Hindlimb muscle (tissue), 1 donor: ENCODE measurements at regions not wholly inside any gene's neighbourhood (a gene's known extent, or its start where the extent isn't known, plus 50 kb on each side); places are given as distances from the start of the nearest gene placed in this dataset.
"Not testable (repeated sequence)": the region's sequence is repeated elsewhere in the genome, so short reads cannot be mapped to it uniquely, and the experiment has no call there.

Source experiments
- DNase-seq: peaks from one replicate; pipeline ENCODE4 v3.0.0-alpha.2; 2013

DNA sequence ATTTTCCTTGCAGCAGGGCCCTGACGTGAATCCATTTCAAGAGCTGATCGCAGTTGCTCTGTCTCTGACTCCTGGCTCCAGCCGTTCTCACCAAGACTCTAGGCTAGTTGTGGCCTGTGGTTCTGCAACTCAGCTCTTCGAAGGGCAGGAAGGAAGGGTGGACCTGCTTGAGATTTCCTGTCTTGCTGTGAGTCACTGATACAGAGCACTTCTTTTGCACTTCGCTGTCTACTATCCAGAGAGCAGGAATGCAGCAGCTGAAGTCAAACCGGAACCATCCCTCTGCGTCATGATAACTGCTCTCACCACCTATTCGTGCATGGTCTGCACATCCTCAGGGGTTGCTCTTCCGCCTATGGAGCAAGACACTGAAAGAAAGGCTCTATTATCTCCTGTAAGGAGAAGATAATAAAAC lies 59.7 kb downstream of the RAP2B start:
- peak; percentile 58 for DNase-seq

DNA sequence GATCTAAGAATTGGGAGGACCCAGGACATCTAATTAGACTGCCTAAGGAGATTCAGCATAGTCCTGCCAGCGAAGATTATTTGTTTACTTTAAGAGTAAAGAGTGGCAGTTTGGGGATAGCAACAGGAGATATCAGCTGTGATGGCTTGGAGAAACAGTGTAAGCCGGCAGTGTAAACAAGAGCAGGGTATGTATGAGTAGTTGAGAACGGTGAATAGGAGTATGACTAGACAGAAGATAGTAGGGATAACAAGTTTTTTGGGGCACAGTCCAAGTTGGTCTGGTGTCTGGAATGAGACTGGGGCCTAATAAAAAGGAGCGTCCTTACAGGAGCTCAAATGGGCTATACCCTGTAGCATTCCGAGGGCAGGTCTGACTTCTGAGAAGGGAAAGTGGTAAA lies 64.9 kb downstream of the RAP2B start:
- DNase-seq = not testable (repeated sequence)

DNA sequence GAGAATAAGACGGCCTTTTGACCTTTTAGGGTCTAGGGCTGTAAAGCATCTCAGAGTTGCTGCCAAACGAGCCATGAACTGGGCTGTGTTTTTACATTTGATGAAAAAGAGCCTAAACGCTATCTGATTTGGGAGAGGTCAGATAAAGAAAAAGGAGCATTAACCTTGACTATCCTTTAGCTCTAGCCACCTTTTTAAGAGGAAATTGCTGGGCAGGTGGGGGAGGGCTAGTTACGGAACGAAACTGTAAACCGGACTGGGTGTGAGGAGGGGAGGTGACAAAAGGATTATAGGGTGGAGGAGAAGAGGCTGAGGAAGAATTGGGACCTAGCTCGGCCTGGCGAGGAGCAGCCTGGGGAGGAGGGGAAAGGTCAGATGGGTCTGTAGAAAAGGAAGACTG lies 68.4 kb downstream of the RAP2B start:
- DNase-seq = not testable (repeated sequence)

DNA sequence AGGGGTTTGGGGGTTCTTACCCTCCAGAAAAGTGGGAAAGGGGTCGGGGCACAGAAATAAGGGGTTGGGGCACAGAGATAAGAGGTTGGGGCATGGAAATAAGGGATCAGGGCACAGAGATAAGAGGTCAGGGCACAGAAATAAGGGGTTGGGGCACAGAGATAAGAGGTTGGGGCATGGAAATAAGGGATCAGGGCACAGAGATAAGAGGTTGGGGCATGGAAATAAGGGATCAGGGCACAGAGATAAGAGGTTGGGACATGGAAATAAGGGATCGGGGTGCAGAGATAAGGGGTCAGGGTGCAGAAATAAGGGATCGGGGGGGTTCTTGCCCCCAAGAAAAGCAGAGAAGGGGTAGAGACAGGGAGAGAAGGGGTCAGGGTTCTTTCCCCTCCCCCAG lies 69.2 kb downstream of the RAP2B start:
- DNase-seq = not testable (repeated sequence)

DNA sequence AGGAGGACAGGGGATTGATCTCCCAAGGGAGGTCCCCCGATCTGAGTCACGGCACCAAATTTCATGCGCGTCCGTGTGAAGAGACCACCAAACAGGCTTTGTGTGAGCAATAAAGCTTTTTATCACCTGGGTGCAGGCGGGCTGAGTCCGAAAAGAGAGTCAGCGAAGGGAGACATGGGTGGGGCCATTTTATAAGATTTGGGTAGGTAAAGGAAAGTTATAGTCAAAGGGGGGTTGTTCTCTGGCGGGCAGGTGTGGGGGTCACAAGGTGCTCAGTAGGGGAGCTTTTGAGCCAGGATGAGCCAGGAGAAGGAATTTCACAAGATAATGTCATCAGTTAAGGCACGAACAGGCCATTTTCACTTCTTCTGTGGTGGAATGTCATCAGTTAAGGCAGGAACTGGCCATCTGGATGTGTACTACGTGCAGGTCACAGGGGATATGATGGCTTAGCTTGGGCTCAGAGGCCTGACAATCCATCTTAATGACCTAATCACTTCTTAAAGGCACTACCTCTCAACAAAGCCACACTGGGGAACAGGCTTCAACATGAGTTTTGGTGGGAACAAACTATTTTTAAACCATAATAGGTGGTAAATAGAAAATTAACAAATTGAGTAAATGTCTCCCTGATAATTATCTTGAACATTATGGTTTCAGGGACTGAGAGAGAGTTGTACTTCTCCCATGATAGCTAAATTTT lies 70.2 kb downstream of the RAP2B start:
- not testable (repeated sequence) for DNase-seq

DNA sequence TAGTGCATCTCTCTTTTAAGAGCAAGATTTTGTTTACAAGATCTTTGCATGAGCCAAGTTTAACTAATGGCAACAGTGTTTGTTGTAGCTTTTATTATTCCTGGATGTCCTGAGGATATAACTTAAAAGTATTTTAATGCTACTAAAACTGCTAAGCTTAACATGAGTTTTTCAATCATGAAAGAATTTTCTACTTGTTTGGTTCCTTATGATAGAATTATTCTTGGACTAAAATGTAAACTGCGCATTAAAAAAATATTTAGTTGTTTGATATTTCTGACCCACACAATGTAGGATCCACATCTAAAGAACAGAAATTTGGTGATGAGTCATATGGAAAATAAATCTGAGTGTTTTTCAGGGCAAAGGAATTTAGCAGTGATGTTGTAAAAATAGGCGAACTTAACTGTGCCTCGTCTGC lies 70.8 kb downstream of the RAP2B start:
- no peak for DNase-seq

DNA sequence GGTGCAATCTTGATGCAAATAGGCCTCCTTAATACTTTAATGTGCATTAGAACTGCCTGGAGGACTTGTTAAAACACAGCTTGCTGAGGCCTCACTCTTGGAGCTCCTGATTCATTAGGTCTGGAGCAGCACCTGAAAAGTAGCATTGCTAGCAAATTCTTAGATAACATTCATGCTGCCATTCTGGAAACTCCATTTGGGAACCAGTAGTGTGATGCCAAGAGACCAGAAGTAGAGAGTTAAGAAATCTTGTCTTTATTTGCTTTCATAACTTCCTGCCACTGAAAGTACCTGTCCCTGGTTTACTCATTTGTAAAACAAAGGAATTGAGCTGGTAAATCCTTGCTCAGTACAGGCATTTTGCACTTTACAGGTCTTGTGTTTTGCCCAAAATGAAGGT lies 72.0 kb downstream of the RAP2B start:
- DNase-seq = no peak

DNA sequence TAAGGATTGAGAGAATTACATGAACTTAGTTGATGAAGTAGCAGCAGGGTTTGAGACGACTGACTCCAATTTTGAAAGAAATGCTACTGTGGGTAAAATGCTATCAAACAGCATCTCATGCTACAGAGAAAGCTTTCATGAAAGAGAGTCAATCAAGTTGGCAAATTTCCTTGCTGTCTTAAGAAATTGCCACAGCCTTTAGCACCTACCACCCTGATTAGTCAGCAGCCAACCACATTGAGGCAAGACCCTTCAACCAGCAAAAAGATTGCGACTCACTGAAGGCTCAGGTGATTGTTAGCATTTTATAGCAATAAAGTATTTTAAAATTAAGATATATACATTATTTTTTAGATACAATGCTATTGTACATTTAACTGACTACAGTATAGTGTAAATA lies 80.9 kb downstream of the RAP2B start:
- DNase-seq = no peak

DNA sequence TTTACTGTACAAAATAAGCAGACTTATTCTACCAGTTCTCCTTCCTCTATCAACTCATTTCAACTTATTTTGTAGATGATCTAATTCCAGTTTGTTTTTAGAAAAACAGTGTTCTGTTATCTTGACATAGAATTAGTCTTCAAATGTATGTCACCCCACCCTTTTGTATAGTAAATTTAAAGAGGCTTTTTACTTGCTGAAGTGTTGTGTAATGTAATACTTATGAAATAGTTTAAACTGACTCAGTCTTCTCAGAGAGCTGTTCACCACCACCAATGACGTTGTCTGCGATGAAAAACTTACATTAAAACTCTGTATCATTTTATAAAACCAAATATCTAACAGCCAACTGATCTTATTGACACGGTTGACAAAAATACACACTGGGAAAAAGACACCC lies 82.9 kb downstream of the RAP2B start:
- no peak for DNase-seq

DNA sequence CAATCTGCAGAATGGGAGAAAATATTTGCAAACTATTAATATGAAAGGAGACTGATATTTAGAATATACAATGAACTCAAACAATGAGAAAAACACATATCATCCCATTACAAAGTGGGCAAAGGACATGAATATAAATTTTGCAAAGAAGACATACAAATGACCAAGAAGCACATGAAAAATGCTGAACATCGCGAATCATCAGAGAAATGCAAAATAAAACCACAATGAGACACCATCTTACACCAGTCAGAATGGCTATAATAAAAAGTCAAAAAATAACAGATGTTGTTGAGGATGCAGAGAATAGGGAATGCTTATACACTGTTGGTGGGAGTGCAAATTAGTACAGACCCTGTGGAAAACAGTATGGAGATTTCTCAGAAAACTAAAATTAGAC lies 83.6 kb downstream of the RAP2B start:
- DNase-seq = no peak

DNA sequence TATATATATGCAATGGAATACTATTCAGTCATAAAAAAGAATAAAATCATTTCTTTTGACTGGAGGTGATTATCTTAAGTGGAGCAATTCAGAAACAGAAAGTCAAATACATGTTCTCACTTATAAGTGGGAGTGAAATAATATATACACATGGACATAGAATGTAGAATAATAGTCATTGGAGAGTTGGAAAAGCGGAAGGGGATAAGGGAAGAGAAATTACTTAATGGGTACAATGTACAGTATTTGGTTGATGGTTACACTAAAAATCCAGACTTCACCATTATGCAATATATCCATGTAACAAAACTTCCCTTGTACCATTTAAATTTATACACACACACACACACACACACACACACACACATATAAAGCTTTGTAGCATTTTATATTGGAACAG lies 84.3 kb downstream of the RAP2B start:
- DNase-seq = no peak

DNA sequence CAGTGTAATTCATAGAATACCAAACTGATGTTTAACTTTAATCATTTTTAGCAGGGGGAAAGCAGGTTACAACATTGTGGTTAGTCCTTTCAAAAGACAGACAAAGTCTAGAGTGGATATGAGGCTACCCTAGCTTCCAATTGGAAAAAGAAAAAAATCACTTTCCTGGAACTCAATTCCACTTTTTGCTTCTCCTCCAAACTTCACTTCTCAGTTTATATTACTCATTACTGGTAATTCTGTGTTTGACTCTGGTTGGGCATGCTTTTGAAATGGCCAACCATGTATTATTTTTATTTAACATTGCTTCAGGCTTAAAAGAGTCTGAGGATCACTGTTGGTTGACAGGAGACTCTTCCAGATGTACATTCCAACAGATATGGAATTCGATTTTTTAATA lies 84.8 kb downstream of the RAP2B start:
- DNase-seq = peak; percentile 46

DNA sequence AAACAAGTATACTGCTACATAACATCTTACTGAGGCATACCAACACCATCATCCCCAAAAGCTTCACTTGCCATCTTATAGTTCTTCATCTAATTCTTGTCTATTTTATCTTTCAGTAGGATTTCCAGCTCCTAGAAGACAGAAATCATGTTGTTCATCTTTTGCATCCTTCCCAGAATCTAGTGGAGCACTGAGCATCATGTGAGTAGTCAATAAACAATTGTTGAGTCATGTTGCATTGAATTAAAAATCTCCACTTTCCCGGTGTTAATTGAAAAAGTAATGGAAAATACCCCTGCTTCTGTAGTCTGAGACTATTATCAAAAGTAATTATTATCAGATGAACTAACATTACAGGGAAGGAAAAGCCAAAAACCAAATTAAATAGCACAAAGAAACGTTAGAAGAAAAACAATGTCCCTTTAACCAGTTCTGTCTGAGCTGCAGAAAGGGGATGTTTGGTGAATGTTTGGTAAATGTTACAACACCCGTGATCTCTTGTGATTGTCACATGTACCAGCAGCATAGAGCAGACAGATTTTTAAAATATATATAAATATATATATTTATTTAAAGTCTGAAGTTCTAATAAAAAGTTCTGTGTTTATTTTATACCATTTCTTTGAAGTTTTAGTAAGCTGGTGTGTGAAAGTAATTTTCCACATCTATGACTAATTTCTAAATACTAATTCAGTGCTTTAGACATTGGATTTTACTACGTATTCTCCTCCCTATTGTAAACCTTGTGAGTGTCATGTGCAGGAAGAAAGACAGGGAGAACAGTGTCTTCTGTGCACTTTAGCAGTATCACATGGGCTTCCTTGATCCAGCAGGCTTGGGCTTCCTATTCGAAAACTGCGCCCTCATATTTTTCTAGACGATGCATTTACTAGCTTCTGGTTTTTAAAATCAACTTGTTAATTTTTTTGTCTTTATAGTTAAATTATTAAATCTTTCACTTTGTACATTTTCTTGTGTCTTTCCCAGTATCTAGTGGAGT lies 85.6 kb downstream of the RAP2B start:
- no peak for DNase-seq

DNA sequence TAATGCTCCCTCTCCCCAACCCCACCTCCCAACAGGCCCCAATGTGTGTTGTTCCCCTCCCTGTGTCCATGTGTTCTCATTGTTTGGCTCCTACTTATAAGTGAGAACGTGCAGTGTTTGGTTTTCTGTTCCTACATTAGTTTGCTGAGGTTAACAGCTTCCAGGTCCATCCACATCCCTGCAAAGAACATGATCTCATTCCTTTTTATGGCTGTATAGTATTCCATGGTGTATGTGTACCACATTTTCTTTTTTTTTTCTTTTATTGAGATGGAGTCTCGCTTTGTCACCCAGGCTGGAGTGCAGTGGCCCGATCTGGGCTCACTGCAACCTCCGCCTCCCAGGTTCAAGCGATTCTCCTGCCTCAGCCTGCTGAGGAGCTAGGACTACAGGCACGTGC lies 86.8 kb downstream of the RAP2B start:
- DNase-seq = not testable (repeated sequence)

DNA sequence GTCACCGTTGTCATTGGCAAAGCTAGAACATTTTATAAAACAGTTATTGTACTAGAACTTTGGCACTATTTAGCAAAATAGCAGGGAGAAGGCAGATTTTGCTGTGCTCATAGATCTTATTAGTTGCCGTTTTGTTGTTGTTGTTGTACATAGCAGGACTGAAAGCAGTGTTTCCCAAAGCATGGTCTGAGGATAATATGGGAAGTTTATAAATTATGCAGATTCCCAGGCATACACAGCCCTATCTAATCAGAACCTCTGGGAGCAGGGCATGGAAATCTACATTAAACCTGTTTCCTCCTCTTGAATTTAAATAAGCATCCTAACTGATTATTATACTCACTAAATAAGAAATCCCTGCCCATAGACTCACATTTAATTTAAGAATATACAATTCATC lies 87.9 kb downstream of the RAP2B start:
- DNase-seq = no peak

DNA sequence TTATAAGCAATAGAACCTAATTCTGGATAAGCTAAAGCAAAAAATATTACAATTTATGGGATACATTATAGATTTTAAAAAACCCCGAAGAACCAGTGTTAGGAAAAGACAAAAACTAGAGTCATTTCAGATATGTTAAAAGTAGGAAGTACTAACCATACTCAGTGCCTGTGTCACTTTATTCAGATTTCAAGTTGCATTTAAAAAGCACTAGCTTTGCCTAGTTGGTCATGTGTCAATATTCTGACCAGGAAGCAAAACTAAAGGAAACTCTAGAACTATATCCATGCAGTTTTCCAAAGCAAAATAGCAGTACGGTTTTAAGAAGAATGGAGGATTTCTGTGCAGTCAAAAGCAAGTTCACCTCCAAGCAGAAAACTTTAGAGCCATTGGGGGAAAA lies 88.4 kb downstream of the RAP2B start:
- DNase-seq = no peak

DNA sequence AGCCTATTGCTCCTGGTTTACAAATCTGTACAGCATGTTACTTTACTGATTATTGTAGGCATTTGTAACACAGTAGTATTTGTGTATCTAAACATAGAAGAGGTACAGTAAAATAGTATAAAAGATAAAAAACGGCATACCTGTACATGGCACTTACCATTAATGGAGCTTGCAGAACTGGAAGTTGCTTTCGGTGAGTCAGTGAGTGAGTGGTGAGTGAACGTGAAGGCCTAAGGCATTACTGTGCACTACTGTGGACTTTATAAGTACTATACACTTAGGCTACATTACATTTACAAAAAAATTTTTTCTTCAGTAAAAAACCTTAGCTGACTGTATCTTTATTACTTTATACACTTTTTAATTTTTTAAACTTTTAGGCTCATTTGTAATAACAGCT lies 90.9 kb downstream of the RAP2B start:
- DNase-seq = no peak

DNA sequence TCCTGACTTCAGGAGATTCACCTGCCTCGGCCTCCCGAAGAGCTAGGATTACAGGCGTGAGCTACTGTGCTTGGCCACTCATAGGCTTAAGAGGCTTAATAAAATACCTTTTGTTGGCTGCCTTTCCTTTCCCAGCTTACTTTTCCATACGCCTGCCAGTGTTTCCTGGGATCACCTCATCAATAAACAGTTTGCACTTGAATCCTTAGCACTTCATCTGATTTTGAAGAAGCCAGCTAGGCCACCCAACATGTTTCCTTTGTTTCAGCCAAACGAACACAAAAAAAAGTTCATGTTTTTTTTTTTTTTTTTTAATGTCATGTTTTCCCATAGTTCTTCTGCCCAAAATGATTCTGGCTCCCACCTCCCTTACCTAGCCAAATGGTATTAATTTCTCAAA lies 92.3 kb downstream of the RAP2B start:
- DNase-seq = no peak

DNA sequence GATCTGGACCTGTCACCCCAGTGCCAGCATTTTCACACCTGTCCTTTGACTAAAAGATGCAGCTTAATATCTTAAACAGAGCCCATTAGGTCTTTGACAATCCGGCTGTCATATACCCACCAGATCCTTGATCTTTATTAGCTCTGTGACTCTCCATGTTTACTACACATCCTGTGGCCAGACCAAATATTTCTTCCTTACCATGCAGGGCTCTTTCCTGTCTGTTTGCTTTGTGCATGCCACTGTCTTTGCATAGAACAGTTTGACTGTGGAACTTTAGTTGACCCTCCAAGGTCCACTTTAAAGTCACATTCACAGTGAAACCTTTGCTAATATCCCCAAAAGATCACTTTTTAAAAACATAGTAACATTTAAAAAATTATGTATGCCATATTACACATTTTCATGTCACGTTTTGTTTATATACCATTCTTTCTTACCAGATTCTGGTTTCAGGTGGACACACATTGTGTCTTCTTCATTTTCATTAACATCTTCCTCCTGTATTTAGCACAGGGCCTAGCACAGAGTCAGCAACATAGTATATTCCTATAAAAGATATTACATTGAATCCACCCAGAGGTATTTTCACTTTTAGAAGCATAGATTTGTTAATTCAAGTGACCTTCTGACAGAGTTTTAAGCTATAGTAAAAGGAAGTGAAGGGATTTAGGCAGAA lies 95.8 kb downstream of the RAP2B start:
- DNase-seq = no peak

DNA sequence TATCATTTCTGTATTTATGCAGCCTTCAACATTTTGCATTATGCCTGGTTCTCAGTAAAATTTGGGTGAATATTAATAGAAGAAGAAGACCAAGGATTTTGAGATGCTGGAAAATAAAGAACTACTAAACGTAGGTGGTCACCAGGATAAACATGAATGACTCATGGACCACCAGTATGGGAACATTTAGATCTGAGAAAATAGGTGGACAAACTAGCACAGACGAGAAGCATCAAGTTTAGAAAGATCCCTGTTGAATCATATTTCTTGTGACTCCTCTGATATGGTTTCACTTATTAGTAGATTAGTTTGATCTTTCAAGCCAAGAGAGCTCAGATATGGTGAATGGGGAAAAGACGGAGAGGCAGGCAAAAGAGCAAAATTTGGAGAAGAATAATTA lies 97.9 kb downstream of the RAP2B start:
- DNase-seq = no peak

DNA sequence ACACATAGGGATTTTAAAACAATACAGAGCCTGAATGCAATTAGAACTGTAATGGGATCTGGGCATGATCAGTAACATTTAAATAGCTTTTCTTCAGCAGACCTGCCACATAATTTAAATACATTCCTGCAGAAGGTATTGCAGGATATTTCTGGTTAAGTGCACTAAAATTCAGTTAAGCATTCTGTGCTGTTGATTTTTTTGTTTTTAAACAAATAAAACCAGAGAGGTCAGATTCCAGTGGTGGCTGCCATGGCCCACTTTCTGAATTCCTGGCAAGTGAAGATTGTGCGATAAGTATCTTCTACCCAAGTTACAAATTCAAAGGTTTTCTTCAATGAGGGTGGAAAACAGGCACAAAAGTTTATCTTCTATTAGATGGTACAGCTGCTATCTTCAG lies 98.7 kb downstream of the RAP2B start:
- no peak for DNase-seq

DNA sequence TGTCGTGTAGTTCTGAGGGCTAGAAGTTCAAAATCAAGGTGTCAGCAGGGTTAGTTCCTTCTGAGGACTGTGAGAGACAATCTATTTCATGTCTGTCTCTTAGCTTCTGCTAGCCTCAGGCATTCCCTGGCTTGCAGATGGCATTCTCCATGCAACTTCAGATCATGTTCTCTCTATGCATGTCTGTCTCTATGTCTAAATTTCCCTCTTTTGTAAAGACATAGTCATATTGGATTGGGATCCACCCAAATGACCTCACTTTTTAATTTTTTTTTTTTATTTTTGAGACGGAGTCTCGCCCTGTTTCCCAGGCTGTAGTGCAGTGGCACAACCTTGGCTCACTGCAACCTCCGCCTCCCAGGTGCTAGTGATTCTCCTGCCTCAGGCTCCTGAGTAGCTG lies 104.6 kb downstream of the RAP2B start:
- no peak for DNase-seq

DNA sequence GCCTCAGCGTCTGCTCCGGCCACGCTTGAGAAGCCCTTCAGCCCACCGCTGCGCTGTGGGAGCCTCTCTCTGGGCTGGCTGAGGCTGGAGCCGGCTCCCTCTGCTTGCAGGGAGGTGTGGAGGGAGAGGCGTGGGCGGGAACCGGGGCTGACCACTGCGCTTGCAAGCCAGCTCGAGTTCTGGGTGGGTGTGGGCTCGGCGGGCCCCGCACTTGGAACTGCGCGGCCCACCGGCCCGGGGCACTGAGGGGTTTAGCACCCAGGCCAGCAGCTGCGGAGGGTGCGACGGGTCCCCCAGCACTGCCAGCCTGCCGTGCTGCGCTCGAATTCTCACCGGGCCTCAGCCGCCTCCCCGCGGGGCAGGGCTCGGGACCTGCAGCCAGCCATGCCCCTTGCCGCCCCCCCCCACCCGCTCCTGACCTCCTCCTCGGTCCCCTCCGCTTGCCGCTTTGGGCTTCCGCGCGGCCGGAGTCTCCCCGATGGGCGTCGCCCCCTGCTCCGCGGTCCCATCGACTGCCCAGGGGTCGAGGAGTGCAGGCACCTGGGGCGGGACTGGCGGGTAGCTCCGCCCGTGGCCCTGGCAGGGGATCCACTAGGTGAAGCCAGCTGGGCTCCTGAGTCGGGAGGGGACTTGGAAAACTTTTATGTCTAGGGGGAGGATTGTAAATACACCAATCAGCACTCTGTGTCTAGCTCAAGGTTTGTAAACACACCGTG lies 106.7 kb downstream of the RAP2B start:
- no peak for DNase-seq
